Fibroblast of gingiva (primary cell): ENCODE measurements at regions not wholly inside any gene's neighbourhood (a gene's known extent, or its start where the extent isn't known, plus 50 kb on each side); places are given as distances from the start of the nearest gene placed in this dataset.

Experiments
- DNase-seq: peaks from one replicate; pipeline ENCODE4 v3.0.0-alpha.2; 2011; ENCODE audit warnings: low read depth

- no peak for DNase-seq
These were observed 430.5 kb downstream of the GATA3 start for GRCh38 chr10:8485032-8485431.

- DNase-seq, result no peak
These were observed 432.9 kb downstream of the GATA3 start for GRCh38 chr10:8487346-8487745.

GRCh38 chr10:8489232-8489631 is 434.7 kb downstream of the GATA3 start:
- no peak for DNase-seq

GRCh38 chr10:8489823-8490222 is 435.3 kb downstream of the GATA3 start:
- DNase-seq, result no peak

GRCh38 chr10:8498290-8498689 is 443.8 kb downstream of the GATA3 start:
- DNase-seq, result no peak

- no peak for DNase-seq
These were observed 444.4 kb downstream of the GATA3 start for GRCh38 chr10:8498881-8499280.

GRCh38 chr10:8499312-8499711 is 444.8 kb downstream of the GATA3 start:
- no peak for DNase-seq

GRCh38 chr10:8499752-8500390 is 445.4 kb downstream of the GATA3 start:
- no peak for DNase-seq

GRCh38 chr10:8502573-8502972 is 448.1 kb downstream of the GATA3 start:
- no peak for DNase-seq

- DNase-seq, result no peak
These were observed 450.0 kb downstream of the GATA3 start for GRCh38 chr10:8504499-8504898.

- DNase-seq, result no peak
These were observed 452.7 kb downstream of the GATA3 start for GRCh38 chr10:8507156-8507555.

- DNase-seq, result no peak
These were observed 454.4 kb downstream of the GATA3 start for GRCh38 chr10:8508882-8509281.

- DNase-seq, result no peak
These were observed 456.0 kb downstream of the GATA3 start for GRCh38 chr10:8510471-8510870.

GRCh38 chr10:8511026-8511425 is 456.5 kb downstream of the GATA3 start:
- no peak for DNase-seq

- no peak for DNase-seq
These were observed 459.0 kb downstream of the GATA3 start for GRCh38 chr10:8513155-8514147.

GRCh38 chr10:8520382-8520781 is 465.9 kb downstream of the GATA3 start:
- no peak for DNase-seq

GRCh38 chr10:8527773-8528172 is 473.3 kb downstream of the GATA3 start:
- no peak for DNase-seq

- no peak for DNase-seq
These were observed 476.6 kb downstream of the GATA3 start for GRCh38 chr10:8531116-8531515.

- no peak for DNase-seq
These were observed 478.2 kb downstream of the GATA3 start for GRCh38 chr10:8532647-8533046.

GRCh38 chr10:8533462-8533861 is 479.0 kb downstream of the GATA3 start:
- DNase-seq, result no peak

- DNase-seq, result no peak
These were observed 479.6 kb downstream of the GATA3 start for GRCh38 chr10:8534096-8534495.

- DNase-seq, result no peak
These were observed 480.4 kb downstream of the GATA3 start for GRCh38 chr10:8534891-8535290.

GRCh38 chr10:8539056-8539455 is 484.6 kb downstream of the GATA3 start:
- no peak for DNase-seq
